ENCODE measurements at regions not wholly inside any gene's neighbourhood (a gene's known extent, or its start where the extent isn't known, plus 50 kb on each side); places are given as distances from the start of the nearest gene placed in this dataset.

DNA sequence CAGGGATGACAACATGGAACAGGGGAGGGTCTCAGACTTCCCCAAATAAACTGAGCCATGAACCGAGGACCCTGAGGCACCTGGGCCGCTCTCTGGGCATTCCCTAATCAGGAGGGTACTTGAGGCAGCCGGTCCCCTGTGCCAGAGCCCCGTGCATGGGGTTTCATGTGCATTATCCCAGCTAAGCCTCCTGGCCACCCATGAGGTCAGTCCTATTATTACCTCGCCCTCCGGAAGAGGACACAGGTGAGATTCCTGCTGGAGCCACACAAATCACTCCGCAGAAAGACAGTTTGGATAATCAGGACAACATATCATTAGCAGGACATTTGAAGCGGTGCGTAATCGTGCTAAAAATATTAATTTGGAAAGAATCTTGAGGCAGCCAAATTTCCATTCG is 274.0 kb downstream of the PARN start:
- intact Hi-C loops (cut with micrococcal nuclease): no loop called here
- no peak for DNase-seq (ENCODE audit: low spot score)
- Mint-ChIP-seq H3K27me3 (ENCODE audit: low read depth) (peaks cover 16% of the 10 kb centered on the region), H3K4me3 (ENCODE audit: low read depth) (no peak overlapping the region), H3K4me1 (ENCODE audit: low read depth) (peaks cover 7% of the 10 kb centered on the region), H3K9me3 (no peaks in the 10 kb centered on the region), H3K36me3 (ENCODE audit: low read depth) (no peaks in the 10 kb centered on the region), H3K27ac (no peak overlapping the region)

- intact Hi-C loops (cut with micrococcal nuclease): loop anchor here (1.0 kb wide), 1 partner anchor 52 kb away; no protein-coding TSS in a partner anchor
- H3K4me1 Mint-ChIP-seq (ENCODE audit: low read depth): peaks cover 7% of the 10 kb centered on the region
- H3K27ac Mint-ChIP-seq: no peak overlapping the region
- no peaks in the 10 kb centered on the region for H3K9me3 Mint-ChIP-seq
- peaks cover 16% of the 10 kb centered on the region for H3K27me3 Mint-ChIP-seq (ENCODE audit: low read depth)
- H3K36me3 Mint-ChIP-seq (ENCODE audit: low read depth): no peaks in the 10 kb centered on the region
- no peak overlapping the region for H3K4me3 Mint-ChIP-seq (ENCODE audit: low read depth)
- DNase-seq (ENCODE audit: low spot score): peak; percentile 25
These were observed 275.3 kb downstream of the PARN start for GRCh38 chr16:14354561-14355351.

DNA sequence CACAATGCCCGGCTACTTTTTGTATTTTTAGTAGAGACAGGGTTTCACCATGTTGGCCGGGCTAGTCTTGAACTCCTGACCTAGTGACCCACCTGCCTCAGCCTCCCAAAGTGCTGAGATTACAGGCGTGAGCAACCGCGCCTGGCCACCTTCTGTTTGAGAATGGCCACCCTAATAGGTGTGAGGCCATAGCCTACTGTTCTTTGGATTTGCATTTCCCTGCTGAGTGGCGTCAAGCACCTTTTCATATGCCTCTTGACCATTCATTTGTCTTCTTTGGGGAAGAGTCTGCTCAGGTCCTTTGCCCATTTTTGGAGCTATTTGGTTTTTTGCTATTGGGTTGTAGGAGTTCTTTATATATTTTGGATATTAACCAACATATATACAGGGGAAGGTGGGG is 276.7 kb downstream of the PARN start:
- Mint-ChIP-seq H3K36me3 (ENCODE audit: low read depth) (no peaks in the 10 kb centered on the region), H3K4me1 (ENCODE audit: low read depth) (peaks cover 7% of the 10 kb centered on the region), H3K4me3 (ENCODE audit: low read depth) (no peak overlapping the region), H3K27ac (no peak overlapping the region), H3K9me3 (no peaks in the 10 kb centered on the region), H3K27me3 (ENCODE audit: low read depth) (peaks cover 14% of the 10 kb centered on the region)
- no peak for DNase-seq (ENCODE audit: low spot score)
- intact Hi-C loops (cut with micrococcal nuclease): no loop called here

- intact Hi-C loops (cut with micrococcal nuclease): no loop called here
- H3K36me3 Mint-ChIP-seq (ENCODE audit: low read depth): no peaks in the 10 kb centered on the region
- no peak overlapping the region for H3K27ac Mint-ChIP-seq
- peaks cover 7% of the 10 kb centered on the region for H3K4me1 Mint-ChIP-seq (ENCODE audit: low read depth)
- H3K4me3 Mint-ChIP-seq (ENCODE audit: low read depth): no peak overlapping the region
- peaks cover 14% of the 10 kb centered on the region for H3K27me3 Mint-ChIP-seq (ENCODE audit: low read depth)
- no peaks in the 10 kb centered on the region for H3K9me3 Mint-ChIP-seq
- no peak for DNase-seq (ENCODE audit: low spot score)
These were observed 278.4 kb downstream of the PARN start for GRCh38 chr16:14351647-14352046.

DNA sequence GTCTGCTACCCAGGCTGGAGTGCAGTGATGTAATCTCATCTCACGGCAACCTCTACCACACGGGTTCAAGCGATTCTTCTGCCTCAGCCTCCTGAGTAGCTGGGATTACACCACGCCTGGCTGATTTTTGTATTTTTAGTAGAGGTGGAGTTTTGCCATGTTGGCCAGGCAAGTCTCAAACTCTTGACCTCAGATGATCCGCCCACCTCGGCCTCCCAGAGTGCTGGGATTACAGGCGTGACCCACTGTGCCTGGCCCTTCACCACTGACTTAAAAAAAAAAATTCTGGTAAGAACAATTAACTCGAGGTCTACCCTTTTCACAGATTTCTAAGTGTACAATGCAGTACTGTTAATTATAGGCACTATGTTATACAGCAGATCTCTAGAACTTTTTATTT is 279.4 kb downstream of the PARN start:
- intact Hi-C loops (cut with micrococcal nuclease): no loop called here
- Mint-ChIP-seq H3K27me3 (ENCODE audit: low read depth) (peaks cover 10% of the 10 kb centered on the region), H3K27ac (no peak overlapping the region), H3K4me3 (ENCODE audit: low read depth) (no peak overlapping the region), H3K4me1 (ENCODE audit: low read depth) (peaks cover 7% of the 10 kb centered on the region), H3K36me3 (ENCODE audit: low read depth) (no peaks in the 10 kb centered on the region), H3K9me3 (peaks cover 4% of the 10 kb centered on the region)
- DNase-seq (ENCODE audit: low spot score): no peak

DNA sequence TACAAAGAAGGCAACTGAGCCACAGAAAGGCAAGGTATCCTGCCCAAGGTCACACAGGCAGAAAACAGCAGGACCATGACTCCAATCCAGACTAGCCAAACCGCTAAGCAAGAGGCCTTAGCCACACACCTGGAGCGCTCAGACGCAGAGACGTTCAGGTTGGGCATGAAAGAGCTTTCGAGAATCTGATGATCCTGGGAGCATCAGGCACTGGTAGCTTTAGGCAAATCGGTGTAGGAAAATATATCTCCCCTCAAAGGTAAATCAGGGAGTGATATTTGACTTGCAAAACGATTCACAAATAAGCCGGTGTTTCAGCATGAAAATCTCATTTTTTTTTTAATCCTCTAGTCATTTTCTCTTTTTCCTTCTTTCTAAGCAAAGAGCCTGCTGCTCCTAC is 279.0 kb downstream of the MRTFB start:
- Mint-ChIP-seq H3K27me3 (ENCODE audit: low read depth) (peaks cover 8% of the 10 kb centered on the region), H3K36me3 (ENCODE audit: low read depth) (no peaks in the 10 kb centered on the region), H3K9me3 (peaks cover 4% of the 10 kb centered on the region), H3K27ac (no peak overlapping the region), H3K4me1 (ENCODE audit: low read depth) (peaks cover 5% of the 10 kb centered on the region), H3K4me3 (ENCODE audit: low read depth) (no peak overlapping the region)
- DNase-seq (ENCODE audit: low spot score): no peak
- intact Hi-C loops (cut with micrococcal nuclease): no loop called here

GRCh38 chr16:14347706-14348105 is 276.6 kb downstream of the MRTFB start:
- DNase-seq (ENCODE audit: low spot score): no peak

DNA sequence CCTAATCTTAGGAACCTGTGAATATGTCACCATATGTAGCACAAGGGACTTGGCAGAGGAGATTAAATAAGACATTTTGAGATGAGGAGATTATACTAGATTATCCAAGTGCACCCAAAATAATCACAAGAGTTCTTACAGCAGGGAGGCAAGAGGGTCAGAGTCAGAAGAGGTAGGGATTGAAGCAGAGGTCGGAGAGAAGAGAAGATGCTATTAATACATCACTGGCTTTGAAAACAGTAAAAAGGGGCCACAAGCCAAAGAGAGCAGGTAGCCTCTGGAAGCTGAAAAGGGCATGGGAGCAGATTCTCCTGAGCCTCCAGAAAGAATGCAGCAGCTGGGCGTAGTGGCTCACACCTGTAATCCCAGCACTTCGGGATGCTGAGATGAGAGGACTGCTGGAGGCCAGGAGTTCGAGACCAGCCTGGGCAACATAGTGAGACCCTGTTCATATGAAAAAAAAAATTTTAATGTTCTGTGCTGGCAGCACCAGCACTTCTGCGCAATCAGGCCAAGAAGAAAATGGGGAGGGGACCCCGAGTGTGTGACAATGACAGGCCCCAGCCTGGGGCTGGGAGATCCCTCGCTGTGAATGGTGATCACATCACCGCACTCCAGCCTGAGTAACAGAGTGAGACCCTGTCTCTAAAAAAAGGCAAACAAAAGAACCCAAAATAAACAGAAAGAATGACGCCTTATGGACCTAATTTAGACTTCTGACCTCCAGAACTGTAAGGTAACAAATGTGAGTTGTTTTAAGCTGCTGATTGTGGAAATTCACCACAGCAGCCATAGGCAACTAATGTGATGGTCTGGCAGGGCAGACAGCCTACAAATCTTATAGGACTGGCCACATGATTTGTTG is 275.4 kb downstream of the MRTFB start:
- DNase-seq (ENCODE audit: low spot score): no peak
- Mint-ChIP-seq H3K4me3 (ENCODE audit: low read depth) (no peak overlapping the region), H3K4me1 (ENCODE audit: low read depth) (no peaks in the 10 kb centered on the region), H3K27ac (no peak overlapping the region), H3K27me3 (ENCODE audit: low read depth) (peaks cover 6% of the 10 kb centered on the region), H3K9me3 (peaks cover 4% of the 10 kb centered on the region), H3K36me3 (ENCODE audit: low read depth) (no peaks in the 10 kb centered on the region)
- intact Hi-C loops (cut with micrococcal nuclease): no loop called here

More at GRCh38 chr16:14347706-14348105, 276.6 kb downstream of the MRTFB start:
- peaks cover 8% of the 10 kb centered on the region for H3K27me3 Mint-ChIP-seq (ENCODE audit: low read depth)
- peaks cover 4% of the 10 kb centered on the region for H3K9me3 Mint-ChIP-seq
- H3K4me3 Mint-ChIP-seq (ENCODE audit: low read depth): no peak overlapping the region
- no peaks in the 10 kb centered on the region for H3K4me1 Mint-ChIP-seq (ENCODE audit: low read depth)
- H3K36me3 Mint-ChIP-seq (ENCODE audit: low read depth): no peaks in the 10 kb centered on the region
- intact Hi-C loops (cut with micrococcal nuclease): no loop called here
- H3K27ac Mint-ChIP-seq: no peak overlapping the region

DNA sequence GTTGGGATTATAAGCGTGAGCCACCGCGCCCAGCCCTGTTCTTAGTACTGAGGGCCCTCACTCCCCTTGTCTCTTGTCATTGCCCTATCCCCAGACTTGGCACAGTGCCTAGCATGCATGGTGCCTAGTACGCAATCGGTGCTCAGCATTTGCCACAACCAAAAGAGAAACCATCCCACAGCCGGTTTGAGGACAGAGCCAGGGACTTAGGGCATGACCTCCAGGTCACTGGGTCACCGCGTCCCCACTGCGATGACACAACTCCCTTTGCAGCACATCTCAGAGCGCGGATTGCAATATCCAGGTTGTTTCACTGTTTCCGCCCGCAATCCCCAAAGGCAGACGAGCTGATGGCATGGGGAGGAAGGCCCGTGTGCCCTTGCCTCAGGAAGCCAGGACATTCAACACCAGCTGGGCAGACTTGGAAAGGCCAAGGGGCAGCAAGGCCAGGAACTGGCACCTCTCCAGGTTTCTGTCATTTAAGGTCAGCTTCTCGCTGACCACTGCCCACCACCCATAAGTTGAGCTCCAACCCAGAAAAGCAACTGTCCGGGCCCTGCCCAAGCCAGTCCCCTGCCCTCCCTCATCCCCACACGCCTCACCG is 274.5 kb downstream of the MRTFB start:
- Mint-ChIP-seq H3K4me1 (ENCODE audit: low read depth) (no peaks in the 10 kb centered on the region), H3K27me3 (ENCODE audit: low read depth) (peaks cover 6% of the 10 kb centered on the region), H3K9me3 (peaks cover 4% of the 10 kb centered on the region), H3K4me3 (ENCODE audit: low read depth) (no peak overlapping the region), H3K27ac (no peak overlapping the region), H3K36me3 (ENCODE audit: low read depth) (no peaks in the 10 kb centered on the region)
- no peak for DNase-seq (ENCODE audit: low spot score)
- intact Hi-C loops (cut with micrococcal nuclease): no loop called here

DNA sequence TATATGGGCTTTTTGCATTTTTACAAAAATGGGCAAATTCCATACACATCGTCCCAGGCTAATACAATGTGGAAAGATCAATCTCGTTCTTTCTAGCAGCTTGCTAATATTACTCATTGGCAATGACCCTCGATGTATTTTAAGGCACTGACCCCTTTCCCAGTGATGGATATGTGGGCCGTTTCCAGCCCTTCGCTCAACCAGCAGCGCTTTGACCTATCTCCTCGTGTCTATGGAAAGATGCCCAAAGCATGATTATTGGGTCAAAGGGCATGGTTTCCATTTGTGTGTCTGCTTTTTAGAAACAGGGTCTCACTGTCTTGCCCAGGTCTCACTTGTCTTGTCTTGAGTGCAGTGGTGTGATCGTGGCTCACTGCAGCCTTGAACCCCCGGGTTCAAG is 273.8 kb downstream of the MRTFB start:
- Mint-ChIP-seq H3K27ac (no peak overlapping the region), H3K4me3 (ENCODE audit: low read depth) (no peak overlapping the region), H3K4me1 (ENCODE audit: low read depth) (no peaks in the 10 kb centered on the region), H3K9me3 (peaks cover 6% of the 10 kb centered on the region), H3K36me3 (ENCODE audit: low read depth) (no peaks in the 10 kb centered on the region), H3K27me3 (ENCODE audit: low read depth) (peaks cover 8% of the 10 kb centered on the region)
- intact Hi-C loops (cut with micrococcal nuclease): no loop called here
- DNase-seq (ENCODE audit: low spot score): no peak

DNA sequence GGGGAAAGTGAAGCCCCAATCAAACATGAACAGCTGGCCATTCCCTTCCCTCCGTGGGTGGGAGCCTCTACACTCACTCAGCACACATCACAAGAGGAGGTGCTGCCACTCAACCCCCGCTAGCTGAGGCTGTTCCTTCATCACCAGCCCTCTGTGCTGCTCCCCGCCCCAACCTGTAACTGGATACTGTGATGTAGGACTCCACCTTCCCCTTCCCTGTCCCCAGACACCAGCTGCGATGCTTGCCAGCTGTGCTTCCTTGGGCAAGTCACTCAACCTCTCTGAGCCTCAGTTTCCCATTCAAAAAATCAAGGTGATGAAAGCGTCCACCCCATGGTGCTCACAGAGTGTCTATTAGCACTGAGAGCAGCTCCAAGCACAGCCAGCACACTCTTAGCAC is 273.2 kb downstream of the MRTFB start:
- Mint-ChIP-seq H3K27ac (no peak overlapping the region), H3K36me3 (ENCODE audit: low read depth) (no peaks in the 10 kb centered on the region), H3K27me3 (ENCODE audit: low read depth) (peaks cover 8% of the 10 kb centered on the region), H3K4me3 (ENCODE audit: low read depth) (no peak overlapping the region), H3K9me3 (peaks cover 9% of the 10 kb centered on the region), H3K4me1 (ENCODE audit: low read depth) (no peaks in the 10 kb centered on the region)
- intact Hi-C loops (cut with micrococcal nuclease): no loop called here
- DNase-seq (ENCODE audit: low spot score): no peak

DNA sequence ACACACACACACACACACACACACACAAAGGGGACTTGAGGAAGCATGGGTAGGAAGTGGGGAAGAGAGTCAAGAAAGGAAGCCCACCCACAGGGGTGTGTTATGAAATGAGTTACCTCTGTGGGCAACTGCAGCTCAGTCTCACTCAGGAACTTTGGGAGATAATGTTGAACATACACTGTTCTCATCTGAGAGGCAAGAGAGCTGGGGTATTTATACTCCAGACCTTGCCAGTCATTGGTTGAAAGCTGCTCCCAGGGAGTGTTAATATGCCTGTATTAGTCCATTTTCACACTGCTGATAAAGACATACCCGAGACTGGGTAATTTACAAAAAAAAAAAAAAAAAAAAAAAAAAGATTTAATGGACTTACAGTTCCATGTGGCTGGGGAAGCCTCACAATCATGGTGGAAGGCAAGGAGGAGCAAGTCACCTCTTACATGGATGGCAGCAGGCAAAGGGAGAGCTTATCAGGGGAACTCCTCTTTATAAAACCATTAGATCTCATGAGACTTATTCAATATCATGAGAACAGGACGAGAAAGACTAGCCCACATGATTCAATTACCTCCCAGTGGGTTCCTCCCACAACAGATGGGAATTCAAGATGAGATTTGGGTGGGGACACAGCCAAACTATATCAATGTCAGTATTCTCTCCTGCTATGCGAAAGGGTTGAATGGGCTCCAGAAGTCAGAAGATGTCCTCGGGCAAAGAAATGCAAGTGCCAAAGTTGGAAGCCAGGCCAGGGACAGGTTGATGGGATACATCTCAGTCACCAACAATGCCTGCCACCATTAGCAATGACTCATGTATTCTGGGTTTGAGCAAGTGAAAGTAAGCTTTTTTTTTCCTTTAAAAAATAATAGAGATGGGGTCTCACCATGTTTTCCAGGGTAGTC is 270.5 kb downstream of the MRTFB start:
- no peaks in the 10 kb centered on the region for H3K36me3 Mint-ChIP-seq (ENCODE audit: low read depth)

More for the DNA sequence above, 270.5 kb downstream of the MRTFB start:
- DNase-seq (ENCODE audit: low spot score): no peak
- H3K4me3 Mint-ChIP-seq (ENCODE audit: low read depth): no peak overlapping the region
- H3K4me1 Mint-ChIP-seq (ENCODE audit: low read depth): no peaks in the 10 kb centered on the region
- H3K27me3 Mint-ChIP-seq (ENCODE audit: low read depth): peaks cover 5% of the 10 kb centered on the region
- H3K27ac Mint-ChIP-seq: no peak overlapping the region
- peaks cover 9% of the 10 kb centered on the region for H3K9me3 Mint-ChIP-seq
- intact Hi-C loops (cut with micrococcal nuclease): no loop called here

Data from activated T-helper 2 cell treated with anti-CD3 and anti-CD28 coated beads, Interferon-gamma antibody, Interleukin-2, Interleukin-4, amounts not matched to agents 10 μg/mL and 5 μg/mL and 100 μg/mL, durations not matched to agents 14 hours and 24 hours and 36 hours (primary cell).